GM18499 (cell line): ENCODE measurements at regions not wholly inside any gene's neighbourhood (a gene's known extent, or its start where the extent isn't known, plus 50 kb on each side); places are given as distances from the start of the nearest gene placed in this dataset.

Source experiments
- ATAC-seq: cut with Tn5 transposase; IDR thresholded peaks from one replicate; pipeline ENCODE4 v1.9.1; 2021; ENCODE audit warnings: moderate number of reproducible peaks; ENCODE audit not compliant: insufficient read depth, unreplicated experiment

- no peak for ATAC-seq
Observed at GRCh38 chr17:77489239-77489892, 348.6 kb downstream of the SEC14L1 start.

GRCh38 chr17:77489893-77490255 is 349.1 kb downstream of the SEC14L1 start:
- ATAC-seq: no peak

GRCh38 chr17:77490361-77491183 is 349.8 kb downstream of the SEC14L1 start:
- ATAC-seq: no peak

- no peak for ATAC-seq
Observed at GRCh38 chr17:77491921-77492445, 351.2 kb downstream of the SEC14L1 start.

GRCh38 chr17:77492446-77493237 is 351.9 kb downstream of the SEC14L1 start:
- no peak for ATAC-seq

- no peak for ATAC-seq
Observed at GRCh38 chr17:77493238-77493820, 352.6 kb downstream of the SEC14L1 start.

- no peak for ATAC-seq
Observed at GRCh38 chr17:77493901-77494663, 353.3 kb downstream of the SEC14L1 start.

GRCh38 chr17:77494664-77495435 is 354.1 kb downstream of the SEC14L1 start:
- ATAC-seq: no peak

GRCh38 chr17:77495575-77495974 is 354.8 kb downstream of the SEC14L1 start:
- no peak for ATAC-seq

GRCh38 chr17:77496401-77496801 is 355.6 kb downstream of the SEC14L1 start:
- ATAC-seq: no peak

- ATAC-seq: no peak
Observed at GRCh38 chr17:77496831-77497577, 356.2 kb downstream of the SEC14L1 start.

GRCh38 chr17:77497578-77497934 is 356.8 kb downstream of the SEC14L1 start:
- ATAC-seq: no peak

GRCh38 chr17:77498091-77498741 is 357.4 kb downstream of the SEC14L1 start:
- ATAC-seq: no peak

- no peak for ATAC-seq
Observed at GRCh38 chr17:77498791-77499698, 358.3 kb downstream of the SEC14L1 start.

- no peak for ATAC-seq
Observed at GRCh38 chr17:77499699-77500435, 359.1 kb downstream of the SEC14L1 start.

GRCh38 chr17:77501101-77501566 is 360.4 kb downstream of the SEC14L1 start:
- ATAC-seq: no peak
